Esophagus muscularis mucosa (tissue), 4 donors: ENCODE measurements at regions not wholly inside any gene's neighbourhood (a gene's known extent, or its start where the extent isn't known, plus 50 kb on each side); places are given as distances from the start of the nearest gene placed in this dataset.

Experiments
- DNase-seq: peaks from one replicate; pipeline ENCODE4 v3.0.0-alpha.2; 2017; ENCODE audit errors: extremely low spot score
- H3K27ac ChIP-seq, 4 donors: fragments of 200-600 bp; sonication (generic); replicated peaks in 1 of 4; 1 replicate in 3 of 4; 2 replicates in 1 of 4; pipeline ENCODE4 v1.5.1; 2016 to 2019; ENCODE audit warnings: mild to moderate bottlenecking in 1 of 4
- H3K27me3 ChIP-seq, 4 donors: fragments of 200-600 bp; sonication (generic); one replicate each; pipeline versions ENCODE4 v1.5.1 to v1.6.0; 2016 to 2019
- H3K36me3 ChIP-seq, 4 donors: fragments of 200-600 bp; sonication (generic); one replicate each; pipeline ENCODE4 v1.5.1; 2016 to 2019
- H3K4me1 ChIP-seq, 4 donors: fragments of 200-600 bp; sonication (generic); one replicate each; pipeline ENCODE4 v1.5.1; 2016 to 2019
- H3K4me3 ChIP-seq, 4 donors: fragments of 200-600 bp; sonication (generic); 1 replicate in 2 of 4; 2 replicates in 2 of 4; pipeline ENCODE4 v1.5.1; 2016 to 2019; ENCODE audit warnings: mild to moderate bottlenecking in 4 of 4, moderate library complexity in 1 of 4
- H3K9me3 ChIP-seq, 4 donors: fragments of 200-600 bp; sonication (generic); 1 replicate in 3 of 4; 2 replicates in 1 of 4; pipeline ENCODE4 v1.5.1; 2016 to 2019
- EP300 ChIP-seq: sonication (generic); formaldehyde crosslinking; IDR thresholded peaks from one replicate; pipeline ENCODE4 v1.6.1; 2017; ENCODE audit warnings: antibody characterized with exemption
- POLR2A ChIP-seq: fragments of 450-650 bp; IDR thresholded peaks from one replicate; pipeline ENCODE4 v1.6.1; 2017; ENCODE audit warnings: antibody characterized with exemption, moderate library complexity, mild to moderate bottlenecking, low read depth
- POLR2AphosphoS5 ChIP-seq, 2 donors: sonication (generic); formaldehyde crosslinking; IDR thresholded peaks; one replicate each; pipeline ENCODE4 v1.6.1; 2017; ENCODE audit warnings: antibody characterized with exemption in 2 of 2
- WGBS: methylation state at CpG from one replicate; pipeline ENCODE4 v1.1.5; 2018; 5-methylcytosine and 5-hydroxymethylcytosine counted together
- intact Hi-C: fragments of 100-400 bp; cut with DNase I; formaldehyde crosslinking; loops from one replicate; pipeline ENCODE4 v1.15.1; 2023
- TF ChIP-seq, protein P1 (sequence below), 3 experiments: fragments of 200-600 bp in 2 of 3; fragments of 450-650 bp in 1 of 3; sonication (generic) in 2 of 3; IDR thresholded peaks; one replicate each; pipeline ENCODE4 v1.5.1; 2017 to 2019; ENCODE audit warnings: antibody characterized with exemption in 3 of 3, mild to moderate bottlenecking in 2 of 3, moderate library complexity in 1 of 3

DNA sequence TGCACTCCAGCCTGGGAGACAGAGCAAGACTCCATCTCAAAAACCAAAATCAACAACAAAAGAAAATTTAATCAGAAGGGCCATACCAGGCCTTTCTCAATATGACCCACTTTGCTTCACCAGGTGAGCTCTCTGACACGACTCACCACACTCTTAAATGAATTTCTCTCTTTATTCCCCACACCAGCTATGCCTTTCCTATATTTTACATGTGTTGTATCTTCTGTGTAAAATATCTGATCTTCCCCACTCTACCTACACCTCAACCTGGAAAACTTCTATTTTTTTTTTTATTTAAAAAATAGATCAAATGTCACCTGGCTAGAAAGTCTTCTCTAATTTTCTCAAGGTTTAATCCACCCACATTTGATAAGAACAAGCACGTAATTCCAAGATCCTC lies 77.6 kb upstream of the SLC39A8 start:
- Histone ChIP-seq H3K4me1 (no peaks in the 10 kb centered on the region), H3K27me3 (no peaks in the 10 kb centered on the region), H3K36me3 (no peaks in the 10 kb centered on the region), H3K4me3 (no peak overlapping the region), H3K9me3 (peaks cover 0 to 6% (median 0%) of the 10 kb centered on the region in 4 donors), H3K27ac (no peak overlapping the region)
- no peak for TF ChIP-seq EP300
- TF ChIP-seq, protein P1, sequence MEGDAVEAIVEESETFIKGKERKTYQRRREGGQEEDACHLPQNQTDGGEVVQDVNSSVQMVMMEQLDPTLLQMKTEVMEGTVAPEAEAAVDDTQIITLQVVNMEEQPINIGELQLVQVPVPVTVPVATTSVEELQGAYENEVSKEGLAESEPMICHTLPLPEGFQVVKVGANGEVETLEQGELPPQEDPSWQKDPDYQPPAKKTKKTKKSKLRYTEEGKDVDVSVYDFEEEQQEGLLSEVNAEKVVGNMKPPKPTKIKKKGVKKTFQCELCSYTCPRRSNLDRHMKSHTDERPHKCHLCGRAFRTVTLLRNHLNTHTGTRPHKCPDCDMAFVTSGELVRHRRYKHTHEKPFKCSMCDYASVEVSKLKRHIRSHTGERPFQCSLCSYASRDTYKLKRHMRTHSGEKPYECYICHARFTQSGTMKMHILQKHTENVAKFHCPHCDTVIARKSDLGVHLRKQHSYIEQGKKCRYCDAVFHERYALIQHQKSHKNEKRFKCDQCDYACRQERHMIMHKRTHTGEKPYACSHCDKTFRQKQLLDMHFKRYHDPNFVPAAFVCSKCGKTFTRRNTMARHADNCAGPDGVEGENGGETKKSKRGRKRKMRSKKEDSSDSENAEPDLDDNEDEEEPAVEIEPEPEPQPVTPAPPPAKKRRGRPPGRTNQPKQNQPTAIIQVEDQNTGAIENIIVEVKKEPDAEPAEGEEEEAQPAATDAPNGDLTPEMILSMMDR (IDR thresholded peaks at IDR 0.05): no peak
- no peak for TF ChIP-seq POLR2A
- no peak for TF ChIP-seq POLR2AphosphoS5 (IDR thresholded peaks at IDR 0.05)
- intact Hi-C loops: no loop called here
- 92% methylated on average over 2 of the region's 2 CpGs for WGBS
- no peak for DNase-seq

GRCh38 chr4:102423375-102423774 lies 77.8 kb upstream of the NFKB1 start:
- no peak for TF ChIP-seq POLR2A
- no peak for TF ChIP-seq EP300
- TF ChIP-seq, protein P1 (IDR thresholded peaks at IDR 0.05): no peak
- no peak for TF ChIP-seq POLR2AphosphoS5 (IDR thresholded peaks at IDR 0.05)
- no peaks in the 10 kb centered on the region for H3K4me1 ChIP-seq
- intact Hi-C loops: no loop called here
- H3K27me3 ChIP-seq: no peaks in the 10 kb centered on the region
- H3K9me3 ChIP-seq: peaks cover 0 to 6% (median 0%) of the 10 kb centered on the region in 4 donors
- no peak overlapping the region for H3K27ac ChIP-seq
- no peak for DNase-seq
- no peaks in the 10 kb centered on the region for H3K36me3 ChIP-seq
- no peak overlapping the region for H3K4me3 ChIP-seq

GRCh38 chr4:102427371-102427998 lies 73.7 kb upstream of the NFKB1 start:
- H3K27me3 ChIP-seq: no peaks in the 10 kb centered on the region
- H3K4me1 ChIP-seq: peaks cover 0 to 5% (median 4%) of the 10 kb centered on the region in 4 donors
- H3K9me3 ChIP-seq: peaks cover 0 to 6% (median 0%) of the 10 kb centered on the region in 4 donors
- intact Hi-C loops: no loop called here
- no peak for TF ChIP-seq POLR2AphosphoS5 (IDR thresholded peaks at IDR 0.05)
- TF ChIP-seq, protein P1 (IDR thresholded peaks at IDR 0.05): no peak
- no peak for TF ChIP-seq POLR2A
- TF ChIP-seq EP300: no peak
- WGBS: 82% methylated on average over 3 of the region's 3 CpGs
- H3K27ac ChIP-seq: no peak overlapping the region
- no peaks in the 10 kb centered on the region for H3K36me3 ChIP-seq
- H3K4me3 ChIP-seq: no peak overlapping the region
- DNase-seq: no peak

- H3K9me3 ChIP-seq: peaks cover 0 to 1% (median 0%) of the 10 kb centered on the region in 4 donors
- H3K36me3 ChIP-seq: no peaks in the 10 kb centered on the region
- H3K4me3 ChIP-seq: no peak overlapping the region
- no peak overlapping the region for H3K27ac ChIP-seq
- no peaks in the 10 kb centered on the region for H3K27me3 ChIP-seq
- no peak for DNase-seq
- peaks cover 0 to 5% (median 4%) of the 10 kb centered on the region in 4 donors for H3K4me1 ChIP-seq
- over 99% methylated on average over 4 of the region's 4 CpGs for WGBS
- TF ChIP-seq POLR2AphosphoS5 (IDR thresholded peaks at IDR 0.05): no peak
- TF ChIP-seq, protein P1 (IDR thresholded peaks at IDR 0.05): no peak
- TF ChIP-seq EP300: no peak
- no peak for TF ChIP-seq POLR2A
- intact Hi-C loops: no loop called here
Measured at GRCh38 chr4:102428122-102428521, 73.0 kb upstream of the NFKB1 start.

DNA sequence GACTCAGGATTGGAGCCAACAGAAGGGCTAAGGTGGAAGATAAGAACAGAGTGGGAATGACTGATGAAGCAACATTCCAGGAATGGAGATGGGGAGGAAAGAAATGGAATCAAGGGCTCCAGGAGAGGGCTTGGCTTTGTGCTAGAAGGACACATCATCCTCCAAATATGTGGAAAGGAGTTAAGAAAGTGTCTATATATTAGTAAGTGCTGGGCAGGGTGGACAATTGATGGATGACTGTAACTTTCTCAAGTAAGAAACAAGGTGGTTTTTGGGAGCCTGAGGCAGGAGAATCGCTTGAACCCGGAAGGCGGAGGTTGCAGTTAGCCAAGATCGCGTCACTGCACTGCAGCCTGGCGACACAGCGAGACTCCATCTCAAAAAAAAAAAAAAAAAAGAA lies 71.6 kb upstream of the NFKB1 start:
- no peaks in the 10 kb centered on the region for H3K27me3 ChIP-seq
- WGBS: 94% methylated on average over 7 of the region's 7 CpGs
- no peak for DNase-seq
- intact Hi-C loops: no loop called here
- H3K9me3 ChIP-seq: no peaks in the 10 kb centered on the region
- no peak overlapping the region for H3K4me3 ChIP-seq
- peaks cover 0 to 5% (median 4%) of the 10 kb centered on the region in 4 donors for H3K4me1 ChIP-seq
- H3K27ac ChIP-seq: no peak overlapping the region
- H3K36me3 ChIP-seq: no peaks in the 10 kb centered on the region
- no peak for TF ChIP-seq EP300
- no peak for TF ChIP-seq POLR2A
- TF ChIP-seq, protein P1 (IDR thresholded peaks at IDR 0.05): no peak
- TF ChIP-seq POLR2AphosphoS5 (IDR thresholded peaks at IDR 0.05): no peak
